GM18861 (cell line): ENCODE measurements at regions not wholly inside any gene's neighbourhood (a gene's known extent, or its start where the extent isn't known, plus 50 kb on each side); places are given as distances from the start of the nearest gene placed in this dataset.
"Not testable (repeated sequence)": the region's sequence is repeated elsewhere in the genome, so short reads cannot be mapped to it uniquely, and the experiment has no call there.

Source experiments
- ATAC-seq: cut with Tn5 transposase; IDR thresholded peaks from one replicate; pipeline ENCODE4 v1.9.1; 2021; ENCODE audit not compliant: unreplicated experiment

- ATAC-seq: no peak
Measured at GRCh38 chr5:110917161-110917875, 154.2 kb upstream of the TSLP start.

GRCh38 chr5:110918683-110919082 is 152.8 kb upstream of the TSLP start:
- no peak for ATAC-seq

GRCh38 chr5:110923971-110924370 is 147.5 kb upstream of the TSLP start:
- ATAC-seq: no peak

- no peak for ATAC-seq
Measured at GRCh38 chr5:110925398-110925797, 146.1 kb upstream of the TSLP start.

- ATAC-seq: no peak
Measured at GRCh38 chr5:110925916-110926315, 145.6 kb upstream of the TSLP start.

- ATAC-seq: no peak
Measured at GRCh38 chr5:110932755-110933488, 138.6 kb upstream of the TSLP start.

- ATAC-seq: no peak
Measured at GRCh38 chr5:110940136-110940535, 131.4 kb upstream of the TSLP start.

- ATAC-seq: no peak
Measured at GRCh38 chr5:110945874-110946436, 125.6 kb upstream of the TSLP start.

- no peak for ATAC-seq
Measured at GRCh38 chr5:110951373-110951791, 120.1 kb upstream of the TSLP start.

GRCh38 chr5:110956280-110956912 is 115.1 kb upstream of the TSLP start:
- ATAC-seq: no peak

- ATAC-seq: no peak
Measured at GRCh38 chr5:110956913-110957813, 114.3 kb upstream of the TSLP start.

- ATAC-seq: no peak
Measured at GRCh38 chr5:110957934-110958333, 113.6 kb upstream of the TSLP start.

GRCh38 chr5:110963495-110963894 is 108.0 kb upstream of the TSLP start:
- ATAC-seq: no peak

- no peak for ATAC-seq
Measured at GRCh38 chr5:110965773-110966581, 105.5 kb upstream of the TSLP start.

- no peak for ATAC-seq
Measured at GRCh38 chr5:110968246-110969005, 103.1 kb upstream of the TSLP start.

- ATAC-seq: no peak
Measured at GRCh38 chr5:110969502-110969901, 102.0 kb upstream of the TSLP start.

- no peak for ATAC-seq
Measured at GRCh38 chr5:110973510-110973909, 98.0 kb upstream of the TSLP start.

GRCh38 chr5:110977915-110978314 is 93.6 kb upstream of the TSLP start:
- ATAC-seq: no peak

GRCh38 chr5:110985882-110986281 is 85.6 kb upstream of the TSLP start:
- not testable (repeated sequence) for ATAC-seq
